Neural progenitor cell (in vitro differentiated cells): ENCODE measurements at regions not wholly inside any gene's neighbourhood (a gene's known extent, or its start where the extent isn't known, plus 50 kb on each side); places are given as distances from the start of the nearest gene placed in this dataset.

Experiments
- DNase-seq: peaks from one replicate; pipeline ENCODE4 v3.0.0-alpha.2; 2016; ENCODE audit warnings: low spot score
- H2AFZ ChIP-seq: fragments of 200-600 bp; sonication (generic); replicated peaks from 2 replicates; pipeline ENCODE4 v1.6.1; 2016; ENCODE audit warnings: antibody characterized with exemption
- H3F3A ChIP-seq: fragments of 200-600 bp; sonication (generic); 2 replicates; pipeline ENCODE4 v1.6.1; 2016; ENCODE audit warnings: antibody characterized with exemption, low read depth
- H3K27ac ChIP-seq: fragments of 200-600 bp; sonication (generic); 2 replicates; pipeline ENCODE4 v1.5.1; 2016; ENCODE audit warnings: mild to moderate bottlenecking
- H3K27me3 ChIP-seq: fragments of 200-600 bp; sonication (generic); 2 replicates; pipeline ENCODE4 v1.6.1; 2016; ENCODE audit warnings: mild to moderate bottlenecking, moderate library complexity
- H3K36me3 ChIP-seq: fragments of 200-600 bp; sonication (generic); 2 replicates; pipeline ENCODE4 v1.5.1; 2016
- H3K4me1 ChIP-seq: fragments of 200-600 bp; sonication (generic); 2 replicates; pipeline ENCODE4 v1.6.1; 2016; ENCODE audit warnings: mixed run types
- H3K4me2 ChIP-seq: fragments of 200-600 bp; sonication (generic); 2 replicates; pipeline ENCODE4 v1.6.1; 2016
- H3K4me3 ChIP-seq: fragments of 200-600 bp; sonication (generic); 2 replicates; pipeline ENCODE4 v1.5.1; 2016
- H3K79me2 ChIP-seq: fragments of 200-600 bp; sonication (generic); 2 replicates; pipeline ENCODE4 v1.6.1; 2016; ENCODE audit warnings: low read depth
- H3K9ac ChIP-seq: fragments of 200-600 bp; sonication (generic); 2 replicates; pipeline ENCODE4 v1.6.1; 2016
- H3K9me3 ChIP-seq: fragments of 200-600 bp; sonication (generic); 2 replicates; pipeline ENCODE4 v1.5.1; 2016; ENCODE audit warnings: low read depth
- H4K20me1 ChIP-seq: fragments of 200-600 bp; sonication (generic); 2 replicates; pipeline ENCODE4 v1.6.1; 2016; ENCODE audit warnings: low read depth
- H3K27ac Mint-ChIP-seq: 3 replicates; pipeline ENCODE4 v1.8.0; 2021; ENCODE audit warnings: mixed read lengths
- H3K27me3 Mint-ChIP-seq: 2 replicates; pipeline ENCODE4 v1.8.0; 2022; ENCODE audit warnings: low read depth, mild to moderate bottlenecking, inconsistent platforms, moderate library complexity, mixed read lengths; ENCODE audit not compliant: insufficient read depth
- H3K36me3 Mint-ChIP-seq: 3 replicates; pipeline ENCODE4 v1.8.0; 2021; ENCODE audit warnings: mixed read lengths
- H3K4me1 Mint-ChIP-seq: 3 replicates; pipeline ENCODE4 v1.8.0; 2021; ENCODE audit warnings: mixed read lengths
- H3K4me3 Mint-ChIP-seq: 3 replicates; pipeline ENCODE4 v1.8.0; 2021; ENCODE audit warnings: mild to moderate bottlenecking, moderate library complexity, mixed read lengths
- H3K9me3 Mint-ChIP-seq: 3 replicates; pipeline ENCODE4 v1.8.0; 2020; ENCODE audit warnings: mixed read lengths
- CTCF ChIP-seq: fragments of 200-600 bp; sonication (generic); IDR thresholded peaks from 2 replicates; pipeline ENCODE4 v1.5.1; 2017; ENCODE audit warnings: antibody characterized with exemption, mild to moderate bottlenecking
- EZH2 ChIP-seq: fragments of 200-600 bp; sonication (generic); IDR thresholded peaks from 2 replicates; pipeline ENCODE4 v1.6.1; 2017; ENCODE audit warnings: antibody characterized with exemption, mild to moderate bottlenecking, moderate library complexity
- EZH2phosphoT487 ChIP-seq: fragments of 200-600 bp; sonication (generic); IDR thresholded peaks from 2 replicates; pipeline ENCODE4 v1.6.1; 2017; ENCODE audit warnings: antibody characterized with exemption

GRCh38 chr9:7592321-7593316, 207.0 kb downstream of the DMAC1 start:
- TF ChIP-seq CTCF (peak; percentile 45), EZH2 (no peak), EZH2phosphoT487 (no peak)
- peak; percentile 26 for DNase-seq

GRCh38 chr9:7591501-7591900, 208.1 kb downstream of the DMAC1 start:
- Histone ChIP-seq H3K36me3 (no peaks in the 10 kb centered on the region), H3K9ac (no peak overlapping the region), H3K79me2 (no peaks in the 10 kb centered on the region), H3F3A (no peaks in the 10 kb centered on the region), H2AFZ (no peak overlapping the region), H3K9me3 (no peaks in the 10 kb centered on the region), H4K20me1 (no peaks in the 10 kb centered on the region), H3K4me1 (peaks cover 10% of the 10 kb centered on the region), H3K27me3 (no peaks in the 10 kb centered on the region), H3K4me2 (no peak overlapping the region), H3K4me3 (no peak overlapping the region), H3K27ac (no peak overlapping the region)
- Mint-ChIP-seq H3K36me3 (no peaks in the 10 kb centered on the region), H3K27me3 (no peaks in the 10 kb centered on the region), H3K4me1 (no peaks in the 10 kb centered on the region), H3K27ac (no peak overlapping the region), H3K4me3 (no peak overlapping the region), H3K9me3 (peaks cover 16% of the 10 kb centered on the region)
- no peak for TF ChIP-seq EZH2
- no peak for TF ChIP-seq EZH2phosphoT487
- no peak for TF ChIP-seq CTCF
- DNase-seq, result no peak

More at GRCh38 chr9:7592321-7593316, 207.0 kb downstream of the DMAC1 start:
- Histone ChIP-seq H2AFZ (peak overlapping the region; percentile 93), H4K20me1 (no peaks in the 10 kb centered on the region), H3K9me3 (no peaks in the 10 kb centered on the region), H3F3A (no peaks in the 10 kb centered on the region), H3K4me1 (peaks cover 10% of the 10 kb centered on the region), H3K79me2 (no peaks in the 10 kb centered on the region), H3K27ac (no peak overlapping the region), H3K4me2 (peak overlapping the region; percentile 43), H3K36me3 (no peaks in the 10 kb centered on the region), H3K4me3 (no peak overlapping the region), H3K9ac (no peak overlapping the region), H3K27me3 (no peaks in the 10 kb centered on the region)
- no peak overlapping the region for H3K4me3 Mint-ChIP-seq
- H3K27ac Mint-ChIP-seq, result no peak overlapping the region
- no peaks in the 10 kb centered on the region for H3K27me3 Mint-ChIP-seq
- no peaks in the 10 kb centered on the region for H3K4me1 Mint-ChIP-seq
- no peaks in the 10 kb centered on the region for H3K36me3 Mint-ChIP-seq
- H3K9me3 Mint-ChIP-seq, result peaks cover 16% of the 10 kb centered on the region

GRCh38 chr9:7580568-7580967, 219.0 kb downstream of the DMAC1 start:
- no peak for TF ChIP-seq EZH2
- no peak for TF ChIP-seq CTCF
- no peak for TF ChIP-seq EZH2phosphoT487

More at GRCh38 chr9:7580568-7580967, 219.0 kb downstream of the DMAC1 start:
- Histone ChIP-seq H3K79me2 (no peaks in the 10 kb centered on the region), H3F3A (peaks cover 13% of the 10 kb centered on the region), H3K4me3 (no peak overlapping the region), H3K4me2 (no peak overlapping the region), H3K9ac (no peak overlapping the region), H3K9me3 (no peaks in the 10 kb centered on the region), H3K27me3 (no peaks in the 10 kb centered on the region), H3K27ac (no peak overlapping the region), H2AFZ (no peak overlapping the region), H3K4me1 (peaks cover 23% of the 10 kb centered on the region), H3K36me3 (no peaks in the 10 kb centered on the region), H4K20me1 (no peaks in the 10 kb centered on the region)
- peaks cover 6% of the 10 kb centered on the region for H3K4me1 Mint-ChIP-seq
- H3K27me3 Mint-ChIP-seq, result peaks cover 3% of the 10 kb centered on the region
- no peaks in the 10 kb centered on the region for H3K9me3 Mint-ChIP-seq
- no peak overlapping the region for H3K27ac Mint-ChIP-seq
- DNase-seq, result no peak
- no peak overlapping the region for H3K4me3 Mint-ChIP-seq
- H3K36me3 Mint-ChIP-seq, result no peaks in the 10 kb centered on the region
